B cell (primary cell): ENCODE measurements at regions not wholly inside any gene's neighbourhood (a gene's known extent, or its start where the extent isn't known, plus 50 kb on each side); places are given as distances from the start of the nearest gene placed in this dataset.

Source experiments
- ATAC-seq: fragments of 200-7000 bp; cut with Tn5 transposase; one replicate; pipeline ENCODE4 v1.10.0; 2021; ENCODE audit warnings: low read depth, mild to moderate bottlenecking, moderate number of reproducible peaks, moderate library complexity
- CTCF ChIA-PET: fragments of 350-600 bp; sonication (Branson Sonifier 250); formaldehyde crosslinking; loops from one replicate; lab custom pipeline; 2021; ENCODE audit warnings: antibody characterized with exemption, inconsistent platforms; lab: Charles Lee
- POLR2A ChIA-PET: fragments of 350-600 bp; sonication (Branson Sonifier 250); formaldehyde crosslinking; loops from one replicate; lab custom pipeline; 2021; ENCODE audit warnings: antibody characterized with exemption; lab: Charles Lee
- DNase-seq: peaks from one replicate; pipeline ENCODE4 v3.0.0; 2013
- H2AFZ ChIP-seq: 2 replicates; pipeline ENCODE4 v1.6.1; 2012; ENCODE audit warnings: mild to moderate bottlenecking, low read depth, low read length; ENCODE audit not compliant: insufficient read depth, poor library complexity, severe bottlenecking
- H3K27ac ChIP-seq, 2 donors: 1 replicate in 1 of 2; 2 replicates in 1 of 2; pipeline ENCODE4 v1.5.1; 2012 to 2013; ENCODE audit warnings: low read length in 2 of 2, mild to moderate bottlenecking in 2 of 2, moderate library complexity in 1 of 2
- H3K27me3 ChIP-seq, 4 experiments: fragments of 200-600 bp in 1 of 4; sonication (generic) in 1 of 4; replicated peaks in 1 of 4; 1 replicate in 2 of 4; 2 replicates in 2 of 4; pipeline versions ENCODE4 v1.6.1 to v1.7.0; 2013 to 2016; ENCODE audit warnings: low read length in 3 of 4, mild to moderate bottlenecking in 2 of 4, mixed read lengths in 1 of 4, moderate library complexity in 1 of 4; ENCODE audit not compliant: insufficient read depth in 4 of 4, control insufficient read depth in 3 of 4; ENCODE audit errors: control extremely low read depth in 1 of 4
- H3K36me3 ChIP-seq, 2 experiments: replicated peaks in 1 of 2; 1 replicate in 1 of 2; 2 replicates in 1 of 2; pipeline versions ENCODE4 v1.6.1 to v1.7.1; 2013; ENCODE audit warnings: low read length in 1 of 2; ENCODE audit not compliant: insufficient read depth in 2 of 2, control insufficient read depth in 1 of 2; ENCODE audit errors: control extremely low read depth in 1 of 2, extremely low read depth in 1 of 2
- H3K4me1 ChIP-seq, 2 donors: fragments of 200-600 bp in 1 of 2; sonication (generic) in 1 of 2; 1 replicate in 1 of 2; 2 replicates in 1 of 2; pipeline versions ENCODE4 v1.5.1 to v1.6.1; 2013 to 2017; ENCODE audit warnings: low read length in 2 of 2; ENCODE audit not compliant: control insufficient read depth in 2 of 2, insufficient read depth in 2 of 2
- H3K4me2 ChIP-seq: replicated peaks from 2 replicates; pipeline ENCODE3; 2012; ENCODE audit warnings: mild to moderate bottlenecking, low read depth, low read length; ENCODE audit not compliant: poor library complexity, severe bottlenecking
- H3K4me3 ChIP-seq, 5 experiments: fragments of 200-600 bp in 1 of 5; sonication (generic) in 1 of 5; 1 replicate in 3 of 5; 2 replicates in 2 of 5; pipeline versions ENCODE4 v1.5.1 to v1.7.0; 2011 to 2016; ENCODE audit warnings: low read length in 4 of 5, mild to moderate bottlenecking in 4 of 5, low read depth in 2 of 5, control low read depth in 1 of 5, moderate library complexity in 1 of 5; ENCODE audit not compliant: insufficient read depth in 1 of 5; ENCODE audit errors: control extremely low read depth in 1 of 5, extremely low read depth in 1 of 5
- H3K79me2 ChIP-seq: fragments of 200-600 bp; sonication (generic); one replicate; pipeline ENCODE4 v1.6.0; 2016; ENCODE audit warnings: low read length; ENCODE audit not compliant: control insufficient read depth, insufficient read depth
- H3K9ac ChIP-seq: fragments of 200-600 bp; sonication (generic); 2 replicates; pipeline ENCODE4 v1.6.1; 2017; ENCODE audit warnings: mild to moderate bottlenecking, low read length, moderate library complexity
- H3K9me3 ChIP-seq, 3 donors: one replicate each; pipeline versions ENCODE4 v1.6.1 to v1.7.1; 2013; ENCODE audit warnings: low read length in 2 of 3; ENCODE audit not compliant: control insufficient read depth in 2 of 3, insufficient read depth in 1 of 3; ENCODE audit errors: control extremely low read depth in 1 of 3
- H4K20me1 ChIP-seq: 2 replicates; pipeline ENCODE4 v1.6.0; 2012; ENCODE audit warnings: mild to moderate bottlenecking, low read length; ENCODE audit not compliant: insufficient read depth, control insufficient read depth, poor library complexity, severe bottlenecking
- H3K27ac Mint-ChIP-seq: one replicate; pipeline ENCODE4 v1.8.0; 2021; ENCODE audit warnings: mixed read lengths
- H3K27me3 Mint-ChIP-seq: one replicate; pipeline ENCODE4 v1.8.0; 2021; ENCODE audit warnings: mixed read lengths
- H3K4me1 Mint-ChIP-seq: one replicate; pipeline ENCODE4 v1.8.0; 2021; ENCODE audit warnings: mixed read lengths
- H3K4me3 Mint-ChIP-seq: one replicate; pipeline ENCODE4 v1.8.0; 2021; ENCODE audit warnings: mixed read lengths
- H3K9me3 Mint-ChIP-seq: one replicate; pipeline ENCODE4 v1.8.0; 2022; ENCODE audit warnings: mixed read lengths; ENCODE audit not compliant: insufficient read depth
- CTCF ChIP-seq: fragments of 200-600 bp; IDR thresholded peaks from one replicate; pipeline ENCODE4 v1.8.0; 2022; ENCODE audit warnings: antibody characterized with exemption, mild to moderate bottlenecking
- EZH2 ChIP-seq: IDR thresholded peaks from 2 replicates; pipeline ENCODE4 v1.6.1; 2012; ENCODE audit warnings: borderline replicate concordance, low read depth, mild to moderate bottlenecking, moderate library complexity, low read length; ENCODE audit not compliant: insufficient read depth, poor library complexity, severe bottlenecking
- WGBS: methylation state at CpG from one replicate; pipeline ENCODE4 v1.1.5; 2013; ENCODE audit warnings: missing lambda C conversion rate; ENCODE audit not compliant: insufficient coverage; 5-methylcytosine and 5-hydroxymethylcytosine counted together
- intact Hi-C: fragments of 100-400 bp; cut with micrococcal nuclease; formaldehyde crosslinking; loops from one replicate; pipeline ENCODE4 v1.10.0; 2022

GRCh38 chr13:67520886-67521285, 290.8 kb upstream of the PCDH9 start:
- Histone ChIP-seq H4K20me1 (no peaks in the 10 kb centered on the region), H3K4me2 (no peak overlapping the region), H2AFZ (no peak overlapping the region), H3K79me2 (no peaks in the 10 kb centered on the region), H3K4me1 (no peaks in the 10 kb centered on the region), H3K9ac (no peak overlapping the region), H3K27ac (no peak overlapping the region), H3K4me3 (no peak overlapping the region), H3K9me3 (peaks cover 0 to 3% (median 0%) of the 10 kb centered on the region in 3 donors), H3K27me3 (no peaks in the 10 kb centered on the region), H3K36me3 (no peaks in the 10 kb centered on the region)
- ATAC-seq: no peak
- Mint-ChIP-seq H3K9me3 (no peaks in the 10 kb centered on the region), H3K27me3 (no peaks in the 10 kb centered on the region), H3K27ac (no peak overlapping the region), H3K4me1 (no peaks in the 10 kb centered on the region), H3K4me3 (no peak overlapping the region)
- no CpG with 5 or more reads among the region's 2 CpGs for WGBS
- intact Hi-C loops: no loop called here
- TF ChIP-seq CTCF (no peak), EZH2 (no peak)
- DNase-seq: no peak
- POLR2A ChIA-PET: no interaction called here
- CTCF ChIA-PET: no interaction called here

- ChIA-PET POLR2A (no interaction called here), CTCF (no interaction called here)
- WGBS: 33% methylated on average over 1 of the region's 1 CpG
- Mint-ChIP-seq H3K9me3 (no peaks in the 10 kb centered on the region), H3K27me3 (no peaks in the 10 kb centered on the region), H3K27ac (no peak overlapping the region), H3K4me3 (no peak overlapping the region), H3K4me1 (no peaks in the 10 kb centered on the region)
- H3K4me2 ChIP-seq: no peak overlapping the region
- H3K27me3 ChIP-seq: no peaks in the 10 kb centered on the region
- DNase-seq (no peak), ATAC-seq (no peak)
- intact Hi-C loops: no loop called here
- H3K36me3 ChIP-seq: no peaks in the 10 kb centered on the region
- no peaks in the 10 kb centered on the region for H3K4me1 ChIP-seq
- no peak overlapping the region for H3K9ac ChIP-seq
- H3K4me3 ChIP-seq: no peak overlapping the region
- no peaks in the 10 kb centered on the region for H3K79me2 ChIP-seq
- H3K27ac ChIP-seq: no peak overlapping the region
- no peaks in the 10 kb centered on the region for H3K9me3 ChIP-seq
- H4K20me1 ChIP-seq: no peaks in the 10 kb centered on the region
- H2AFZ ChIP-seq: no peak overlapping the region
- TF ChIP-seq CTCF (no peak), EZH2 (no peak)
Measured at GRCh38 chr13:67519356-67519755, 289.2 kb upstream of the PCDH9 start.
